ENCODE measurements at regions not wholly inside any gene's neighbourhood (a gene's known extent, or its start where the extent isn't known, plus 50 kb on each side); places are given as distances from the start of the nearest gene placed in this dataset.
A peak's percentile ranks its signal among the peaks of the same experiment; 100 is the strongest.

- DNase-seq (ENCODE audit: low read depth, low spot score): no peak
Observed at GRCh38 chr3:177932750-177933660, 603.2 kb upstream of the KCNMB2 start.

- no peak for DNase-seq (ENCODE audit: low read depth, low spot score)
Observed at GRCh38 chr3:177934001-177934891, 602.0 kb upstream of the KCNMB2 start.

GRCh38 chr3:177935047-177935446 is 601.2 kb upstream of the KCNMB2 start:
- no peak for DNase-seq (ENCODE audit: low read depth, low spot score)

- no peak for DNase-seq (ENCODE audit: low read depth, low spot score)
Observed at GRCh38 chr3:177936721-177937120, 599.5 kb upstream of the KCNMB2 start.

GRCh38 chr3:177942911-177943310 is 593.3 kb upstream of the KCNMB2 start:
- DNase-seq (ENCODE audit: low read depth, low spot score): no peak

- DNase-seq (ENCODE audit: low read depth, low spot score): no peak
Observed at GRCh38 chr3:177944228-177944661, 592.0 kb upstream of the KCNMB2 start.

GRCh38 chr3:177946048-177946447 is 590.2 kb upstream of the KCNMB2 start:
- no peak for DNase-seq (ENCODE audit: low read depth, low spot score)

GRCh38 chr3:177946497-177946896 is 589.7 kb upstream of the KCNMB2 start:
- DNase-seq (ENCODE audit: low read depth, low spot score): no peak

GRCh38 chr3:177946936-177947335 is 589.3 kb upstream of the KCNMB2 start:
- no peak for DNase-seq (ENCODE audit: low read depth, low spot score)

- DNase-seq (ENCODE audit: low read depth, low spot score): no peak
Observed at GRCh38 chr3:177947901-177948300, 588.3 kb upstream of the KCNMB2 start.

GRCh38 chr3:177948716-177949425 is 587.4 kb upstream of the KCNMB2 start:
- DNase-seq (ENCODE audit: low read depth, low spot score): no peak

GRCh38 chr3:177959188-177959587 is 577.0 kb upstream of the KCNMB2 start:
- DNase-seq (ENCODE audit: low read depth, low spot score): no peak

- DNase-seq (ENCODE audit: low read depth, low spot score): no peak
Observed at GRCh38 chr3:177960014-177960413, 576.2 kb upstream of the KCNMB2 start.

- no peak for DNase-seq (ENCODE audit: low read depth, low spot score)
Observed at GRCh38 chr3:177960722-177961121, 575.5 kb upstream of the KCNMB2 start.

GRCh38 chr3:177961784-177962183 is 574.5 kb upstream of the KCNMB2 start:
- no peak for DNase-seq (ENCODE audit: low read depth, low spot score)

- DNase-seq (ENCODE audit: low read depth, low spot score): no peak
Observed at GRCh38 chr3:177966493-177966892, 569.7 kb upstream of the KCNMB2 start.

- no peak for DNase-seq (ENCODE audit: low read depth, low spot score)
Observed at GRCh38 chr3:177968891-177969290, 567.3 kb upstream of the KCNMB2 start.

GRCh38 chr3:177973241-177973840 is 562.9 kb upstream of the KCNMB2 start:
- DNase-seq (ENCODE audit: low read depth, low spot score): no peak

GRCh38 chr3:177976241-177976640 is 560.0 kb upstream of the KCNMB2 start:
- no peak for DNase-seq (ENCODE audit: low read depth, low spot score)

GRCh38 chr3:177976866-177977265 is 559.4 kb upstream of the KCNMB2 start:
- DNase-seq (ENCODE audit: low read depth, low spot score): no peak

- DNase-seq (ENCODE audit: low read depth, low spot score): peak; percentile 10
Observed at GRCh38 chr3:177977381-177978158, 558.7 kb upstream of the KCNMB2 start.
